ENCODE measurements at regions not wholly inside any gene's neighbourhood (a gene's known extent, or its start where the extent isn't known, plus 50 kb on each side); places are given as distances from the start of the nearest gene placed in this dataset.

DNA sequence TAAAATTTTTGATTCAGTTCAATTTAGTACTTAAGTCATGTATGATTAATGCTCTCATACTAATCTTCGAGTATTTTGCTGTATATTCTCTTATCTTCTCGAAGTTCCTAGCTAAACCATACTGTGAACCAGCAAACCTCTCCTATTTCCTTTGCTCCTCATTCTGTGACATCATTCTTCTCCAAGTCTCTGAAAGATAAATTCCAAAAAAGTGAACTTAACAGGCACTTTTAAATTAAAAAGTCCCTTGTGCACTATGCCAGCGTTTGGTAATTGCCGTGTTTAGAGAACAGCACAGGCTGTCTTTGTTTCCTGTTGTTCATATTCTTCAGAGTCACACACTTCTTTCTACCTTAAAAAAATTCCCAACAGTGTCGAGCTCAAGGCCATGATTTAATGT lies 188.4 kb upstream of the PHACTR1 start:
- TF ChIP-seq ZBTB21 (CRISPR knock-in tag; IDR thresholded peaks at IDR 0.05; ENCODE audit: borderline replicate concordance), result no peak
- TF ChIP-seq TEAD4 (CRISPR knock-in tag; IDR thresholded peaks at IDR 0.05), result no peak
- no peak for TF ChIP-seq IRF2 (CRISPR knock-in tag; IDR thresholded peaks at IDR 0.05; ENCODE audit: borderline replicate concordance, low read depth)
- TF ChIP-seq, protein P1, sequence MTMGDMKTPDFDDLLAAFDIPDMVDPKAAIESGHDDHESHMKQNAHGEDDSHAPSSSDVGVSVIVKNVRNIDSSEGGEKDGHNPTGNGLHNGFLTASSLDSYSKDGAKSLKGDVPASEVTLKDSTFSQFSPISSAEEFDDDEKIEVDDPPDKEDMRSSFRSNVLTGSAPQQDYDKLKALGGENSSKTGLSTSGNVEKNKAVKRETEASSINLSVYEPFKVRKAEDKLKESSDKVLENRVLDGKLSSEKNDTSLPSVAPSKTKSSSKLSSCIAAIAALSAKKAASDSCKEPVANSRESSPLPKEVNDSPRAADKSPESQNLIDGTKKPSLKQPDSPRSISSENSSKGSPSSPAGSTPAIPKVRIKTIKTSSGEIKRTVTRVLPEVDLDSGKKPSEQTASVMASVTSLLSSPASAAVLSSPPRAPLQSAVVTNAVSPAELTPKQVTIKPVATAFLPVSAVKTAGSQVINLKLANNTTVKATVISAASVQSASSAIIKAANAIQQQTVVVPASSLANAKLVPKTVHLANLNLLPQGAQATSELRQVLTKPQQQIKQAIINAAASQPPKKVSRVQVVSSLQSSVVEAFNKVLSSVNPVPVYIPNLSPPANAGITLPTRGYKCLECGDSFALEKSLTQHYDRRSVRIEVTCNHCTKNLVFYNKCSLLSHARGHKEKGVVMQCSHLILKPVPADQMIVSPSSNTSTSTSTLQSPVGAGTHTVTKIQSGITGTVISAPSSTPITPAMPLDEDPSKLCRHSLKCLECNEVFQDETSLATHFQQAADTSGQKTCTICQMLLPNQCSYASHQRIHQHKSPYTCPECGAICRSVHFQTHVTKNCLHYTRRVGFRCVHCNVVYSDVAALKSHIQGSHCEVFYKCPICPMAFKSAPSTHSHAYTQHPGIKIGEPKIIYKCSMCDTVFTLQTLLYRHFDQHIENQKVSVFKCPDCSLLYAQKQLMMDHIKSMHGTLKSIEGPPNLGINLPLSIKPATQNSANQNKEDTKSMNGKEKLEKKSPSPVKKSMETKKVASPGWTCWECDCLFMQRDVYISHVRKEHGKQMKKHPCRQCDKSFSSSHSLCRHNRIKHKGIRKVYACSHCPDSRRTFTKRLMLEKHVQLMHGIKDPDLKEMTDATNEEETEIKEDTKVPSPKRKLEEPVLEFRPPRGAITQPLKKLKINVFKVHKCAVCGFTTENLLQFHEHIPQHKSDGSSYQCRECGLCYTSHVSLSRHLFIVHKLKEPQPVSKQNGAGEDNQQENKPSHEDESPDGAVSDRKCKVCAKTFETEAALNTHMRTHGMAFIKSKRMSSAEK (CRISPR knock-in tag; IDR thresholded peaks at IDR 0.05; ENCODE audit: borderline replicate concordance), result no peak
- TF ChIP-seq, protein P2, sequence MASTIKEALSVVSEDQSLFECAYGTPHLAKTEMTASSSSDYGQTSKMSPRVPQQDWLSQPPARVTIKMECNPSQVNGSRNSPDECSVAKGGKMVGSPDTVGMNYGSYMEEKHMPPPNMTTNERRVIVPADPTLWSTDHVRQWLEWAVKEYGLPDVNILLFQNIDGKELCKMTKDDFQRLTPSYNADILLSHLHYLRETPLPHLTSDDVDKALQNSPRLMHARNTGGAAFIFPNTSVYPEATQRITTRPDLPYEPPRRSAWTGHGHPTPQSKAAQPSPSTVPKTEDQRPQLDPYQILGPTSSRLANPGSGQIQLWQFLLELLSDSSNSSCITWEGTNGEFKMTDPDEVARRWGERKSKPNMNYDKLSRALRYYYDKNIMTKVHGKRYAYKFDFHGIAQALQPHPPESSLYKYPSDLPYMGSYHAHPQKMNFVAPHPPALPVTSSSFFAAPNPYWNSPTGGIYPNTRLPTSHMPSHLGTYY (CRISPR knock-in tag; IDR thresholded peaks at IDR 0.05), result no peak
- no peak for TF ChIP-seq SMAD4 (CRISPR knock-in tag; IDR thresholded peaks at IDR 0.05)
- no peak for TF ChIP-seq NR2C2 (CRISPR knock-in tag; IDR thresholded peaks at IDR 0.05)
- TF ChIP-seq FOXP1 (CRISPR knock-in tag; IDR thresholded peaks at IDR 0.05; ENCODE audit: borderline replicate concordance), result no peak
- TF ChIP-seq ZNF219 (CRISPR knock-in tag; IDR thresholded peaks at IDR 0.05; ENCODE audit: borderline replicate concordance), result no peak
- TF ChIP-seq, protein P3, sequence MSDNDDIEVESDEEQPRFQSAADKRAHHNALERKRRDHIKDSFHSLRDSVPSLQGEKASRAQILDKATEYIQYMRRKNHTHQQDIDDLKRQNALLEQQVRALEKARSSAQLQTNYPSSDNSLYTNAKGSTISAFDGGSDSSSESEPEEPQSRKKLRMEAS (CRISPR knock-in tag; IDR thresholded peaks at IDR 0.05), result no peak
- TF ChIP-seq RORB (CRISPR knock-in tag; IDR thresholded peaks at IDR 0.05), result no peak
- TF ChIP-seq, protein P4, sequence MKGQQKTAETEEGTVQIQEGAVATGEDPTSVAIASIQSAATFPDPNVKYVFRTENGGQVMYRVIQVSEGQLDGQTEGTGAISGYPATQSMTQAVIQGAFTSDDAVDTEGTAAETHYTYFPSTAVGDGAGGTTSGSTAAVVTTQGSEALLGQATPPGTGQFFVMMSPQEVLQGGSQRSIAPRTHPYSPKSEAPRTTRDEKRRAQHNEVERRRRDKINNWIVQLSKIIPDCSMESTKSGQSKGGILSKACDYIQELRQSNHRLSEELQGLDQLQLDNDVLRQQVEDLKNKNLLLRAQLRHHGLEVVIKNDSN (CRISPR knock-in tag; IDR thresholded peaks at IDR 0.05), result no peak
- TF ChIP-seq GRHL2 (CRISPR knock-in tag; IDR thresholded peaks at IDR 0.05; ENCODE audit: insufficient replicate concordance, severe bottlenecking), result no peak
- Mint-ChIP-seq H3K4me3 (no peak overlapping the region), H3K27me3 (ENCODE audit: low read depth) (no peaks in the 10 kb centered on the region; the same call in 1 of the 2 replicates), H3K9me3 (peaks cover 5% of the 10 kb centered on the region), H3K27ac (no peak overlapping the region), H3K4me1 (peaks cover 21% of the 10 kb centered on the region), H3K36me3 (no peaks in the 10 kb centered on the region)
- DNase-seq (ENCODE audit: low spot score) (no peak), ATAC-seq (no peak)
- POLR2A ChIA-PET, result no interaction called here
- CTCF ChIA-PET, result no interaction called here

DNA sequence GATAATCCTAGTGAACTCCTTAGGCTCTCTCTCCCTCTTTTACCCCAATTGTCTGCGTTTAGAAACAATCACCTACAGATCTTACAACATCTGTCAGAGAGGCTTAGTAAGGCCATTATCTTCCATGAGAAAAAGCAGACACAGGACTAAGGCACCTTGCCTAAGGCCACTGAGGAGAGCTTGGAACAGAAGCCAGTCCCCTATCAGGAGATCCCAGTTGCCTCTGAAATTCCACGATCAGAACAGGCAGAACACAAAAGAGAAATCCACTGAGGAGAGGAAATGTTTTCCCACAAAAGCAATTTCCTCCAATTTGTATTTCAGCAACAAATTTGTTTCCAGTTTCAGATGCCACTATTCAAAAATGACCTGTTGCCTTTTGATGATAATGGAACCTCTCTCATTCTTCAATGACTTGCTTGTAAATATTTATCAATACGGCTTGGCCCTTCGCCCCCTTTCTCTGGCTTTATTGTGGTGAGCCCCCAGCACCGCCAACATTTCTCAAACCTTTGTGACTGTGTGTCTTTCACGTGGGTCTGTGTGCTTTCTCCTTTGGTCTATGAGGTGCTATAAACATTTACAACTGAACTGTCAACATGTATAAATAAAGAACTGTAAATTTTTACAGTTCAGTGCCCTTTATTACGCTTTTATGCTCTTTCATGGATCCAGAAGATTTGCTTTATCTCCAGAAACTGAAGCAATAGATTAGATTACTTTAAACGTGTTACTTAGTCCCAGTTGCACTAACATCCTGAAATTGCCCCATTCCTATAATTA lies 187.8 kb upstream of the PHACTR1 start:
- no peak for ATAC-seq
- H3K4me3 Mint-ChIP-seq, result no peak overlapping the region
- ChIA-PET CTCF (no interaction called here), POLR2A (no interaction called here)
- H3K9me3 Mint-ChIP-seq, result peaks cover 5% of the 10 kb centered on the region
- peaks cover 21% of the 10 kb centered on the region for H3K4me1 Mint-ChIP-seq
- no peak for DNase-seq (ENCODE audit: low spot score)
- H3K27ac Mint-ChIP-seq, result no peak overlapping the region
- no peak for TF ChIP-seq NR3C1 (CRISPR knock-in tag; conservative IDR thresholded peaks at IDR 0.05; ENCODE audit: low read depth)
- no peak for TF ChIP-seq ZNF232 (CRISPR knock-in tag; IDR thresholded peaks at IDR 0.05)
- TF ChIP-seq, protein P5, sequence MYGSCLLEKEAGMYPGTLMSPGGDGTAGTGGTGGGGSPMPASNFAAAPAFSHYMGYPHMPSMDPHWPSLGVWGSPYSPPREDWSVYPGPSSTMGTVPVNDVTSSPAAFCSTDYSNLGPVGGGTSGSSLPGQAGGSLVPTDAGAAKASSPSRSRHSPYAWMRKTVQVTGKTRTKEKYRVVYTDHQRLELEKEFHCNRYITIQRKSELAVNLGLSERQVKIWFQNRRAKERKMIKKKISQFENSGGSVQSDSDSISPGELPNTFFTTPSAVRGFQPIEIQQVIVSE (CRISPR knock-in tag; IDR thresholded peaks at IDR 0.05; ENCODE audit: borderline replicate concordance), result no peak
- no peak for TF ChIP-seq TCF7 (CRISPR knock-in tag; IDR thresholded peaks at IDR 0.05; ENCODE audit: low read depth)
- no peak for TF ChIP-seq EMX1 (CRISPR knock-in tag; IDR thresholded peaks at IDR 0.05)
- TF ChIP-seq TEAD4 (CRISPR knock-in tag; IDR thresholded peaks at IDR 0.05), result no peak
- no peaks in the 10 kb centered on the region for H3K36me3 Mint-ChIP-seq
- H3K27me3 Mint-ChIP-seq (ENCODE audit: low read depth), result no peaks in the 10 kb centered on the region; the same call in 1 of the 2 replicates
